ENCODE measurements at regions not wholly inside any gene's neighbourhood (a gene's known extent, or its start where the extent isn't known, plus 50 kb on each side); places are given as distances from the start of the nearest gene placed in this dataset.
A peak's percentile ranks its signal among the peaks of the same experiment; 100 is the strongest.

DNA sequence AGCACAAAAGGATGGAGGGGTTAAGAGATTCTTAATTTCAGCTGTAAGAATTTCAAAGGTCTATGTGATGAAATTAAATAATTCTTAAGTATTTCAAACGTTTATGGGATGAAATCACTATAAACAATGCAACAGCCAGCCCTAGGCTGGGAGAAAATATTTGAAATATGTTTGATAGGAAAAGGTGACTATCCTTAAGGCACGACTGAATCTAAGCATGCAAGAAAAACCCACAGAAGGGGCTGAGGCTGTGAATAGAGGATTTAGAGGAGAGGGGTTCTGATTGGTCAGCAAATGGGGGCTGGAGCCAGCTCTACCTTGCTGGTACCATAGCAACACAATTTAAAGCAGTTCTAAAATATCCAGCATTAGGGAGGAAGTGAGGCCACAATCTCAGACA is 220.8 kb upstream of the ATP10A start:
- no peak overlapping the region for H3K4me3 ChIP-seq (IDR thresholded peaks at IDR 0.05; ENCODE audit: insufficient read depth, low read depth, low read length)
- no peaks in the 10 kb centered on the region for H4K20me1 ChIP-seq (ENCODE audit: insufficient read depth)
- TF ChIP-seq, protein P1, sequence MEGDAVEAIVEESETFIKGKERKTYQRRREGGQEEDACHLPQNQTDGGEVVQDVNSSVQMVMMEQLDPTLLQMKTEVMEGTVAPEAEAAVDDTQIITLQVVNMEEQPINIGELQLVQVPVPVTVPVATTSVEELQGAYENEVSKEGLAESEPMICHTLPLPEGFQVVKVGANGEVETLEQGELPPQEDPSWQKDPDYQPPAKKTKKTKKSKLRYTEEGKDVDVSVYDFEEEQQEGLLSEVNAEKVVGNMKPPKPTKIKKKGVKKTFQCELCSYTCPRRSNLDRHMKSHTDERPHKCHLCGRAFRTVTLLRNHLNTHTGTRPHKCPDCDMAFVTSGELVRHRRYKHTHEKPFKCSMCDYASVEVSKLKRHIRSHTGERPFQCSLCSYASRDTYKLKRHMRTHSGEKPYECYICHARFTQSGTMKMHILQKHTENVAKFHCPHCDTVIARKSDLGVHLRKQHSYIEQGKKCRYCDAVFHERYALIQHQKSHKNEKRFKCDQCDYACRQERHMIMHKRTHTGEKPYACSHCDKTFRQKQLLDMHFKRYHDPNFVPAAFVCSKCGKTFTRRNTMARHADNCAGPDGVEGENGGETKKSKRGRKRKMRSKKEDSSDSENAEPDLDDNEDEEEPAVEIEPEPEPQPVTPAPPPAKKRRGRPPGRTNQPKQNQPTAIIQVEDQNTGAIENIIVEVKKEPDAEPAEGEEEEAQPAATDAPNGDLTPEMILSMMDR (conservative IDR thresholded peaks at IDR 0.05; ENCODE audit: low read depth, low read length), result no peak
- peak overlapping the region; percentile 74 for H3K4me2 ChIP-seq
- H3K79me2 ChIP-seq (ENCODE audit: insufficient read depth, low read depth), result no peaks in the 10 kb centered on the region
- H3K27ac ChIP-seq, result no peak overlapping the region; the same call in 1 of the 2 replicates
- peaks cover 8% of the 10 kb centered on the region for H3K4me1 ChIP-seq (ENCODE audit: low read depth, poor library complexity, severe bottlenecking)
- no peaks in the 10 kb centered on the region for H3K36me3 ChIP-seq (ENCODE audit: insufficient read depth)
- peak overlapping the region; percentile 63; the same call in 1 of the 2 replicates for H2AFZ ChIP-seq (ENCODE audit: low read depth)
- H3K9ac ChIP-seq, result peak overlapping the region; percentile 87; the same call in 1 of the 2 replicates
- H3K27me3 ChIP-seq (ENCODE audit: insufficient read depth, low read depth), result no peaks in the 10 kb centered on the region

DNA sequence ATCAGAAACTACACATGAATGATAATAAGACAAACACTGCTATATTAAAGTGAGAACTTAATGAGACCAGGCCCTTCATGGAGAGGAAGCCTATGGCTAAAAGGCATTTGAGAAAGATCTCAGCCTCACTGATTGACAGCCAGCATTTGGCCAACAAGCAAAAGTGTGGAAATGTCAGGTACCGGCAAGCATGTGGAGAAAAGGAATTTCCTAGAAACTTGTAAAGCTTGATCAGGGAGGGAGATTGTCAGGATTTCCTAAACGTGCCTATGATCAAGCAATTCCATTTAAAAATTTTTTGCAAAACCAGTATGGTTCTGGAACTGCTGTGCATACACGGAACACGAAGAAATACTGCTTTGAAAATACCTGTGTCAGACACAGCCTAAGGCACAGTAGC is 220.3 kb upstream of the ATP10A start:
- TF ChIP-seq, protein P1 (conservative IDR thresholded peaks at IDR 0.05; ENCODE audit: low read depth, low read length), result no peak
- peak overlapping the region; percentile 63; the same call in 1 of the 2 replicates for H2AFZ ChIP-seq (ENCODE audit: low read depth)
- no peaks in the 10 kb centered on the region for H3K36me3 ChIP-seq (ENCODE audit: insufficient read depth)
- H3K4me1 ChIP-seq (ENCODE audit: low read depth, poor library complexity, severe bottlenecking), result peaks cover 8% of the 10 kb centered on the region
- H3K27me3 ChIP-seq (ENCODE audit: insufficient read depth, low read depth), result no peaks in the 10 kb centered on the region
- peak overlapping the region; percentile 87; the same call in 1 of the 2 replicates for H3K9ac ChIP-seq
- H3K27ac ChIP-seq, result peak overlapping the region; percentile 91; the same call in 1 of the 2 replicates
- H3K4me3 ChIP-seq (IDR thresholded peaks at IDR 0.05; ENCODE audit: insufficient read depth, low read depth, low read length), result no peak overlapping the region
- H3K79me2 ChIP-seq (ENCODE audit: insufficient read depth, low read depth), result no peaks in the 10 kb centered on the region
- peak overlapping the region; percentile 74 for H3K4me2 ChIP-seq
- no peaks in the 10 kb centered on the region for H4K20me1 ChIP-seq (ENCODE audit: insufficient read depth)

DNA sequence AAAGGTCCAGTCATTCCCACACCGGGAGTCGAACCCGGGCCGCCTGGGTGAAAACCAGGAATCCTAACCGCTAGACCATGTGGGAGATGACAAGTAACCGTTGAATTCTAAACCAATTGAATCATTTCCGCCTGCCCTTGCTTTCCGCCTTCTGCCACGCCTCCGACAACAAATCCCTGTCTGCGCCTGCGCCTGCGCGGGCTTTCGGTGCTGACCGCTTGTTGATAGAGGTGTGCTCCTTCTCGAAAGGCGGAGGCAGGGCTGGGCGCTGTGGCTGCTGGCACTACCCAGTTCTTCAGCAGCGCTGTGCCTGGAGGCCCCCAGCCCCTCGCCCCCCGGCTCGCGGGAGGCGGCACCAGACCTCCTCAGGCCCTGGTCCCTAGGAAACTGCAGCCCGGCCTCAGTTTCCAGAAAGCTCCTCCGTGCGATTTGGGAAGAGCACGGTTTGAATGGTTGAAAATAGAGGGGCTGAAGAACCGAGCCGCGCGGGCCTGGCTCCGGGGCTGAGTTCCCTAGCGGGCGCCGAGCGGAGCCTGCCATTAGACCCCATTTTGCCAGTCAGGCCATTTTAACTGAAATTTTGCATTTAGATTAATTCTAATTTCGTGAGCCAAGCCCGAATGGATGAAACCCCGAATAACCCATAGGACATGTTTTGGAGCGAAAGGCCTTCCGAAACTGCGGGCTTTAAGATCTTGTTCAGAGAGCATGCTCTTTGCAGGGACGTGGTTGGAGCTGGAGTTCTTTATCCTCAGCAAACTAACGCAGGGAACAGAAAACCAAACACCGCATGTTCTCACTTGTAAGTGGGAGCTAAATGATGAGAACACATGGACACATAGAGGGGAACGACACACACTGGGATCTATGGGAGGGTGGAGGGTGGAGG is 219.3 kb upstream of the ATP10A start:
- Histone ChIP-seq H4K20me1 (ENCODE audit: insufficient read depth) (no peaks in the 10 kb centered on the region), H3K27ac (peak overlapping the region; percentile 91), H3K36me3 (ENCODE audit: insufficient read depth) (no peaks in the 10 kb centered on the region), H3K9ac (peak overlapping the region; percentile 87), H3K27me3 (ENCODE audit: insufficient read depth, low read depth) (no peaks in the 10 kb centered on the region), H3K4me1 (ENCODE audit: low read depth, poor library complexity, severe bottlenecking) (peaks cover 8% of the 10 kb centered on the region), H2AFZ (ENCODE audit: low read depth) (peak overlapping the region; percentile 63), H3K79me2 (ENCODE audit: insufficient read depth, low read depth) (no peaks in the 10 kb centered on the region), H3K4me2 (peak overlapping the region; percentile 74), H3K4me3 (IDR thresholded peaks at IDR 0.05; ENCODE audit: insufficient read depth, low read depth, low read length) (no peak overlapping the region)
- TF ChIP-seq, protein P1 (conservative IDR thresholded peaks at IDR 0.05; ENCODE audit: low read depth, low read length), result no peak

DNA sequence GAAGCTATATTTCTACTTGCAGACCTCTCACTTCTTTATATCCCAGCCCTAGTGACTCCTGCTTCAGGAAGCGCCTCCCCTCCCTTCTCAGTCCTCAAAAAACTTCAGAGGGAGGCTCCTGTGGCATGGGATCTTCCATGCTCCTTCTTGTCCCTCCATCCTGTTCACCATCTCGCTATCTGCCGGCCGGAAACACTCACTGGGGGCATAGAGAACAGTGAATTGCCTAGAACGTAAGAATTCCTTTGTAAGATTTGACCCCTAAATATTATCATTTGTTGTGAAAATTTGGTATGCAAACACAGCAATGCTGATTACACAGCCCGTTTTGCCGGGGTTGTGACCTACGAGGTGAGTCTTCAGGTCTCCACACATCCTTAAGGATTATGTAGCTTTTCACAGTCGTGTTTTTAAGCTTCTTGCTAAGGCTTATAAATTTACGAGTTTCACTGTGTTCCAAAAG is 218.7 kb upstream of the ATP10A start:
- no peaks in the 10 kb centered on the region for H3K36me3 ChIP-seq (ENCODE audit: insufficient read depth)
- H3K4me3 ChIP-seq (IDR thresholded peaks at IDR 0.05; ENCODE audit: insufficient read depth, low read depth, low read length), result no peak overlapping the region
- no peaks in the 10 kb centered on the region for H3K79me2 ChIP-seq (ENCODE audit: insufficient read depth, low read depth)
- no peak overlapping the region for H3K9ac ChIP-seq
- H2AFZ ChIP-seq (ENCODE audit: low read depth), result no peak overlapping the region
- H3K4me2 ChIP-seq, result no peak overlapping the region
- H4K20me1 ChIP-seq (ENCODE audit: insufficient read depth), result no peaks in the 10 kb centered on the region
- H3K27ac ChIP-seq, result no peak overlapping the region; the same call in 1 of the 2 replicates
- TF ChIP-seq, protein P1 (conservative IDR thresholded peaks at IDR 0.05; ENCODE audit: low read depth, low read length), result no peak
- H3K27me3 ChIP-seq (ENCODE audit: insufficient read depth, low read depth), result no peaks in the 10 kb centered on the region
- peaks cover 8% of the 10 kb centered on the region for H3K4me1 ChIP-seq (ENCODE audit: low read depth, poor library complexity, severe bottlenecking)
